NCI-H748 treated with DMSO at 0.1 percent for 48 hours (cell line): ENCODE measurements at regions not wholly inside any gene's neighbourhood (a gene's known extent, or its start where the extent isn't known, plus 50 kb on each side); places are given as distances from the start of the nearest gene placed in this dataset.
"Not testable (repeated sequence)": the region's sequence is repeated elsewhere in the genome, so short reads cannot be mapped to it uniquely, and the experiment has no call there.

Experiments used
- DNase-seq: peaks from one replicate; lab custom pipeline; 2025; lab: John Stamatoyannopoulos, UW

- no peak for DNase-seq
Measured at GRCh38 chr1:80640978-80641377, 1159.8 kb upstream of the ADGRL2 start.

GRCh38 chr1:80639777-80640533, 1160.8 kb upstream of the ADGRL2 start:
- DNase-seq, result no peak

GRCh38 chr1:80633947-80634706, 1166.6 kb upstream of the ADGRL2 start:
- no peak for DNase-seq

- no peak for DNase-seq
Measured at GRCh38 chr1:80632284-80632683, 1168.5 kb upstream of the ADGRL2 start.

GRCh38 chr1:80629304-80629837, 1171.4 kb upstream of the ADGRL2 start:
- DNase-seq, result no peak

GRCh38 chr1:80624682-80625081, 1176.1 kb upstream of the ADGRL2 start:
- DNase-seq, result no peak

GRCh38 chr1:80607064-80607463, 1193.7 kb upstream of the ADGRL2 start:
- no peak for DNase-seq

- no peak for DNase-seq
Measured at GRCh38 chr1:80594013-80594412, 1206.7 kb upstream of the ADGRL2 start.

GRCh38 chr1:80593197-80593596, 1207.5 kb upstream of the ADGRL2 start:
- DNase-seq, result no peak

GRCh38 chr1:80582980-80583379, 1217.8 kb upstream of the ADGRL2 start:
- DNase-seq, result no peak

GRCh38 chr1:80579055-80579454, 1221.7 kb upstream of the ADGRL2 start:
- DNase-seq, result no peak

- DNase-seq, result no peak
Measured at GRCh38 chr1:80566867-80567266, 1233.9 kb upstream of the ADGRL2 start.

- no peak for DNase-seq
Measured at GRCh38 chr1:80566123-80566522, 1234.6 kb upstream of the ADGRL2 start.

GRCh38 chr1:80565406-80565805, 1235.3 kb upstream of the ADGRL2 start:
- DNase-seq, result no peak

- no peak for DNase-seq
Measured at GRCh38 chr1:80542231-80542630, 1258.5 kb upstream of the ADGRL2 start.

GRCh38 chr1:80540596-80540995, 1260.1 kb upstream of the ADGRL2 start:
- no peak for DNase-seq

GRCh38 chr1:80540149-80540548, 1260.6 kb upstream of the ADGRL2 start:
- DNase-seq, result no peak

- DNase-seq, result not testable (repeated sequence)
Measured at GRCh38 chr1:80539298-80539697, 1261.4 kb upstream of the ADGRL2 start.

- no peak for DNase-seq
Measured at GRCh38 chr1:80536461-80536860, 1264.3 kb upstream of the ADGRL2 start.

GRCh38 chr1:80535466-80535865, 1265.3 kb upstream of the ADGRL2 start:
- DNase-seq, result no peak

- DNase-seq, result no peak
Measured at GRCh38 chr1:80534606-80535360, 1266.0 kb upstream of the ADGRL2 start.

- DNase-seq, result no peak
Measured at GRCh38 chr1:80533775-80534334, 1266.9 kb upstream of the ADGRL2 start.
